GM13976 (cell line): ENCODE measurements at regions not wholly inside any gene's neighbourhood (a gene's known extent, or its start where the extent isn't known, plus 50 kb on each side); places are given as distances from the start of the nearest gene placed in this dataset.

Experiments used
- DNase-seq: peaks from one replicate; pipeline ENCODE4 v3.0.0; 2012; ENCODE audit warnings: low spot score
- in situ Hi-C: fragments of 300-500 bp; cut with MboI; formaldehyde crosslinking; loops from one replicate; pipeline ENCODE4 v1.12.0; 2022; ENCODE audit warnings: low sequenced_read_pairs, mixed read lengths, inconsistent platforms; ENCODE audit not compliant: unreplicated experiment
- TF ChIP-seq, protein P1 (sequence below): IDR thresholded peaks from 2 replicates; pipeline ENCODE4 v1.5.1; 2012; ENCODE audit warnings: borderline replicate concordance, mild to moderate bottlenecking; ENCODE audit not compliant: insufficient read depth; ENCODE audit errors: extremely low read depth, missing control alignments, control extremely low read depth

DNA sequence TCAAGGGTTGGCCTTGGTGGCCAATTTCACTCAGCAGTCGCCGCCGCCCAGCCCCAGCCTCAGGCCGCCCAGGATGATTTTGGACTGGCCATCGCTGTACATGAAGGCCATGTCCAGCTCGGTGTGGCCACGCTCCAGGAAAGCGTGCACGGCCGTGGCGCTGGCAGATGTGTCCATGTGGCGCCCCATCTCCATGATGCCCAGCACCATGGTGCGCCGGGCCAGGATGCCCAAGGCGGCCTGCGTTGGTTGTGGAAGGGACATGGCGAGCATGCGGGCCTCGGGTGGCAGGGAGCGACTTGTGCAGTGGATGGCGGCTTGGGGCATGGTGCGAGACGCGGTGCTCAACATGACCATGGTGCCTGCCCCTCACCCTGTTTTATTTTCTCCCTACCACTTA lies 55.4 kb downstream of the ZCCHC12 start:
- in situ Hi-C loops: no loop called here
- TF ChIP-seq, protein P1, sequence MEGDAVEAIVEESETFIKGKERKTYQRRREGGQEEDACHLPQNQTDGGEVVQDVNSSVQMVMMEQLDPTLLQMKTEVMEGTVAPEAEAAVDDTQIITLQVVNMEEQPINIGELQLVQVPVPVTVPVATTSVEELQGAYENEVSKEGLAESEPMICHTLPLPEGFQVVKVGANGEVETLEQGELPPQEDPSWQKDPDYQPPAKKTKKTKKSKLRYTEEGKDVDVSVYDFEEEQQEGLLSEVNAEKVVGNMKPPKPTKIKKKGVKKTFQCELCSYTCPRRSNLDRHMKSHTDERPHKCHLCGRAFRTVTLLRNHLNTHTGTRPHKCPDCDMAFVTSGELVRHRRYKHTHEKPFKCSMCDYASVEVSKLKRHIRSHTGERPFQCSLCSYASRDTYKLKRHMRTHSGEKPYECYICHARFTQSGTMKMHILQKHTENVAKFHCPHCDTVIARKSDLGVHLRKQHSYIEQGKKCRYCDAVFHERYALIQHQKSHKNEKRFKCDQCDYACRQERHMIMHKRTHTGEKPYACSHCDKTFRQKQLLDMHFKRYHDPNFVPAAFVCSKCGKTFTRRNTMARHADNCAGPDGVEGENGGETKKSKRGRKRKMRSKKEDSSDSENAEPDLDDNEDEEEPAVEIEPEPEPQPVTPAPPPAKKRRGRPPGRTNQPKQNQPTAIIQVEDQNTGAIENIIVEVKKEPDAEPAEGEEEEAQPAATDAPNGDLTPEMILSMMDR: no peak
- no peak for DNase-seq

DNA sequence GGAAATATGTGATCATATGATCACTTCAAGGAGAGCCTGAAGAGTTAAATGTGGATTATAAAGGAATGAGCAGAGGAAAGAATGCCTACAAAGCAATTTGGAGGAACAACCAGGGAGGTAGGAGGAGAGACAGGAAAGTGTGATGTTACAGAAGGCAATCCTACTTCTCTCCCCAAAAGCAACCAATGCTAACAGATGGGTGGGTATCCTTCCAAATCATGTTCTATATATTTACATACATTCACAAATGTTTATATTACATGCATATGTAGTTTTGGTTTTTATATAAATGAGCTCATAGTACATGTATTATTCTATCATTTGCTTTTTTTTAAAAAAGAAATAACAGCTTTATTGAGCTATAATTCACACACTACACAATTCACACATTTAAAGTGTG lies 56.0 kb downstream of the ZCCHC12 start:
- in situ Hi-C loops: no loop called here
- no peak for DNase-seq

DNA sequence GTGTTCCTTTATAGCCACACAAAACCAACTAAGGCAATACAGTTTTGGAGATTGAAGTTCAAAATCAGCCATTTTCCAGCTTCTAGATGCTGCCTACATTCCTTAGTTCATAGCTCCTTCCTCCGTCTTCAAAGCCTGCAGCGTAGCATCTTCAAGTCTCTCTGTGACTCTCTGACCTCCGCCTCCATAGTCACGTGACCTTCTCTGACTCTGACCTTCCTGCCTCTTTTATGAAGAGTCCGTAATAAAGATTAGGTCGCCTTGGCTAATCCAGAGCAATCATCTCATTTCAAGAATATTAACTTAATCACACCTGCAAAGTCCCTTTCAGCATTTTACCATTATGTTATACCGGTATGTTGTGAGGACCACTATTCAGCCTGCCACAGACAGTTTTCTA lies 60.4 kb downstream of the ZCCHC12 start:
- TF ChIP-seq, protein P1: no peak
- in situ Hi-C loops: no loop called here
- no peak for DNase-seq

More for the DNA sequence above, 56.0 kb downstream of the ZCCHC12 start:
- TF ChIP-seq, protein P1: no peak

DNA sequence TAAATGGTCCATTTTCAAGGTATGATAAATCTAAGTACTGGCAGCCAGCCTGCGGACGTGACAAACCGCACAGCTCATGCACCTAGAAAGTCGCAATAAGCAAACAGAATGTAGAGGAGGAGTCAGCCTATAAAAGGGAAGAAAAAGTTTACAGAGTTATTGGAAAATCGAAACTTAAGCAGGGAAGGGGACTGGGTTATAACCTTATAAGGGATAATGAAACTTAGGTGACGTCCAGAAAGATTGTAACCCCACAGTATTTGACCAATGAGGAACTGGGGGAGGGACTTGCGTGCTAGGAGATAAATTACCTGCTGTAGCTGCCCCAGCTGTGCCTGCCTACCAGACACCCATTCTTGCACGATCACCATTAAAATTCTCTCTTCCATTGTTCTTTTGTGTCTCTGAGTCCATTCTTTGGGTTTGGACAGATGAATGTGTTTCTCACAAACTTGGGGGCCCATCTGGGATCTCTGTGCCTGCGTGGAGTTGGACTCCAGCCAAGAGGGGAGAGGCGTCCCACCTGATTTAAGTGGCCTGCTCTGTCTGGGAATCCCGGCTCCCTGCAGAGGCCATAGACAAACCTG lies 61.0 kb downstream of the ZCCHC12 start:
- in situ Hi-C loops: no loop called here
- TF ChIP-seq, protein P1: no peak

DNA sequence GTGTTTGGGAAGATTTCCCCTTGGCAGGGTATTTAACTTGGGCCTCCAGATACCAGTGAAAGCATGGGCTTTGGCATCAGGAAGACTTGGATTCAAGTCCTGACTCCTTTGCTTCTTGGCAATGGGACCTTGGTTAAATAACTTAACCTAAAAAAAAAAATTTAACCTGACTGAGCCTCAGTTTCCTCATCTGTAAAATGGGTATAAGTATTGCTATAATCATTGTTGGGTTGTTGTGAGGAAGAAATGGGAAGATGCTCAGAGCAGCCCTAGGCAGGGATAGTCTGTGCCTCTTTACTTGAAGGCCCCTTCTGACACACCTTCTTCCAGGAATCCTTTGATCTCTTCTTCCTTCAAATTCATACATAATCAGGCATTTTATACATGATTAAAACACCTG lies 70.3 kb downstream of the ZCCHC12 start:
- no peak for DNase-seq
- TF ChIP-seq, protein P1: no peak
- in situ Hi-C loops: no loop called here

More for the DNA sequence above, 61.0 kb downstream of the ZCCHC12 start:
- no peak for DNase-seq

DNA sequence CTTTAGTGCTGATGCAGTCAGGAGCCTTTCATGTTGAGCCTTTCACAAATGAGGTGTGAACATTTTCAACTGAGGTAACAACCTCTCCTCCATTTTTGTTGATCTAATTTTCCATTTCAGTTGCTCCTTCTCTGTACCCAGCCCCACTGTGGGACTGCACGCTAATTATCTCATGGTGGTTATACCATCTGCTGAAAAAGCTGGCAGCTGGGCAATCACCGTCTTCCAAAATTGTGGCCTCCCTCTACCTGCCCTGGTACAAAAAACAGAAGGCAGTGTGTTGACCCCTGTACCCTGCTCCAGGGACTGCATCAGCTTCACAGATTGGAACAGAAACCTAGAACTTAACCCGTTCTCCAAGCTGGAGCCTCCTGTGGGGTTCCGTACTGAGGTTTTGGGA lies 72.4 kb upstream of the LONRF3 start:
- DNase-seq: no peak

More for the DNA sequence above, 72.4 kb upstream of the LONRF3 start:
- in situ Hi-C loops: no loop called here
- TF ChIP-seq, protein P1: no peak
